ENCODE measurements at regions not wholly inside any gene's neighbourhood (a gene's known extent, or its start where the extent isn't known, plus 50 kb on each side); places are given as distances from the start of the nearest gene placed in this dataset.

DNA sequence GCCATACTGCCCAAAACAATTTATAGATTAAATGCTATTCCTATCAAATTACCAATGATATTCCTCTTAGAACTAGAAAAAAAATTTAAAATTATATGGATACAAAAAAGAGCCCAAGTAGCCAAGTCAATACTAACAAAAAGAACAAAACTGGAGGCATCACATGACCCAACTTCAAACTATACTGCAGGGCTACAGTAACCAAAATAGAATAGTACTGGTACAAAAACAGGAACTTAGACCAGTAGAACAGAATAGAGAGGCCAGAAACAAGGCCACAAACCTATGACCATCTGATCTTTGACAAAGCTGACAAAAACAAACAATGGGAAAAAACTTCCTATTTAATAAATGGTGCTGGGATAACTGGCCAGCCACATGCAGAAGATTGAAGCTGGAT lies 86.1 kb upstream of the KYNU start:
- no peak overlapping the region for H3K4me3 ChIP-seq (ENCODE audit: low read length)
- TF ChIP-seq, protein P1, sequence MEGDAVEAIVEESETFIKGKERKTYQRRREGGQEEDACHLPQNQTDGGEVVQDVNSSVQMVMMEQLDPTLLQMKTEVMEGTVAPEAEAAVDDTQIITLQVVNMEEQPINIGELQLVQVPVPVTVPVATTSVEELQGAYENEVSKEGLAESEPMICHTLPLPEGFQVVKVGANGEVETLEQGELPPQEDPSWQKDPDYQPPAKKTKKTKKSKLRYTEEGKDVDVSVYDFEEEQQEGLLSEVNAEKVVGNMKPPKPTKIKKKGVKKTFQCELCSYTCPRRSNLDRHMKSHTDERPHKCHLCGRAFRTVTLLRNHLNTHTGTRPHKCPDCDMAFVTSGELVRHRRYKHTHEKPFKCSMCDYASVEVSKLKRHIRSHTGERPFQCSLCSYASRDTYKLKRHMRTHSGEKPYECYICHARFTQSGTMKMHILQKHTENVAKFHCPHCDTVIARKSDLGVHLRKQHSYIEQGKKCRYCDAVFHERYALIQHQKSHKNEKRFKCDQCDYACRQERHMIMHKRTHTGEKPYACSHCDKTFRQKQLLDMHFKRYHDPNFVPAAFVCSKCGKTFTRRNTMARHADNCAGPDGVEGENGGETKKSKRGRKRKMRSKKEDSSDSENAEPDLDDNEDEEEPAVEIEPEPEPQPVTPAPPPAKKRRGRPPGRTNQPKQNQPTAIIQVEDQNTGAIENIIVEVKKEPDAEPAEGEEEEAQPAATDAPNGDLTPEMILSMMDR (IDR thresholded peaks at IDR 0.05; ENCODE audit: insufficient read depth, low read depth, low read length, missing control alignments), result no peak
- no peak for DNase-seq (ENCODE audit: low read depth)

DNA sequence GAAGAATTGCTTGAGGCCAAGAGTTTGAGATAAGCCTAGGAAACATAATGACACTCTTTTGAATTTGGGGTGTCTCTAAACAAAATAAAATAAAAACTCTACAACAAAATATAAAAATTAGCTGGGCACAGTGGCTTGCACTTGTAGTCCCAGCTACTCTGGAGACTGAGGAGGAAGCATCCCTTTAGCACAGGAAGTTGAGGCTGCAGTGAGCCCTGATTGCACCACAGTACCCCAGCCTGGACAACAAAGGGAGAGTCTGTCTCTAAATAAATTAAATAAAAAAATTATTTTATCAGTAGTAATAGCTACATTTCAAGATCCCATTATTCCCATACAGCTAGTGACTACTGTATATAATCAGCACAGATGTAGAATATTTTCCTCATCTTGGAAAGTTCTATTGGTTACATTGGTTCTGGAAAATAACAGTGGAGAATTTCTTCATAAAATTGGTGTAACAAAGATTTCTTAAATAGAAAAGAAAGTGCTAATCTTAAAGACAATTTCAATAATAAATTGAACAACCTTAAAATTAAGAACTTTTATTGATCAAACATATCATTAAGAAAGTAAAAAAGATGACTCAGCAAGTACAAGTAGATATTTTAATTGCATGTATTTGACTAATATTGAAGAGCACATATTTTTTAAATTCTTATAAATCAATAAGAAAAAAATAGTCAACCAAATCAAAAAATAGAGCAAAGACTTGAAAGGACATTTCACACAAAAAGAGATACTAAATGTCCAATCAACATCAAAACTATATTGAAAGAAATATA lies 90.4 kb upstream of the KYNU start:
- H3K4me3 ChIP-seq (ENCODE audit: low read length), result no peak overlapping the region
- TF ChIP-seq, protein P1 (IDR thresholded peaks at IDR 0.05; ENCODE audit: insufficient read depth, low read depth, low read length, missing control alignments), result no peak
- DNase-seq (ENCODE audit: low read depth), result no peak

DNA sequence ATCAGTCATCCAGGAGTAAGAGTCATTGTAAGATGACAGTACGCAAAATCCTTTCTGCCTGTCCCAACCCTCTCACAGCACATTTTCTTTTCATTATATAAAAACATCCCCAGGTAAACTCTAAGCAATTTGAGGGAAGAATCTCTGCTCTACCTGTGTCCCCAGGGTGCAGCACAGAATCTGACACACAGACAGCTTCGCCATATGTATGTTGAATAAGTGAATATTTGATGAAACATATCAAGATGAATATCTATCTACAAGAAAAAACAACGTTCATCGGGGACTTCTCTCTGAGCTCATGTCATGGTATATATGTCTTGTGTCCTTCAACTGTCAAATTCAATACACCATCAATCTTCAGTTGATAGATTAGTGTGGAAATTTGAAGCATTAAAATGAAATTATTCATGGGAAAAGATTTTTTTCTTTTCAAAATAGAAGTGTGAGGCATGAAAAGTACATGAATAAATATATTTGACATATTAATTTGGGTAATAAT lies 94.5 kb upstream of the KYNU start:
- no peak overlapping the region for H3K4me3 ChIP-seq (ENCODE audit: low read length)
- no peak for DNase-seq (ENCODE audit: low read depth)
- TF ChIP-seq, protein P1 (IDR thresholded peaks at IDR 0.05; ENCODE audit: insufficient read depth, low read depth, low read length, missing control alignments), result no peak

DNA sequence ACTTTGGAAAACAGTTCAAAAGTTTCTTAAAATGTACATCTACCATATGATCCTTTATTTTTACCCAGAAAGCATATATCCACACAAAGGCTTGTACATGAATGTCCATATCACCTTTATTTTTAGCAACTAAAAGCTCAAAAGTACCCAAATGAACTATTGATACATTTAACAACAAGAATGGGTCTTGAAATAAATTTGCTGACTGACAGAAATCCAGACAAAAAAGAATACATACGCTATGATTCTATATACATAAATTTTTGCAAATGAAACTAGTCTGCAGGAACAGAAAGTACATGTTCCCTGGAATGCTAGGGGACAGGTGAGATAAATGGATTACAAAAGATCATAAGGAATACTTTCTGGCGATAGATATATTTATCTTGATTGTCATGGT lies 96.3 kb upstream of the KYNU start:
- TF ChIP-seq, protein P1 (IDR thresholded peaks at IDR 0.05; ENCODE audit: insufficient read depth, low read depth, low read length, missing control alignments), result no peak
- no peak overlapping the region for H3K4me3 ChIP-seq (ENCODE audit: low read length)
- DNase-seq (ENCODE audit: low read depth), result no peak

DNA sequence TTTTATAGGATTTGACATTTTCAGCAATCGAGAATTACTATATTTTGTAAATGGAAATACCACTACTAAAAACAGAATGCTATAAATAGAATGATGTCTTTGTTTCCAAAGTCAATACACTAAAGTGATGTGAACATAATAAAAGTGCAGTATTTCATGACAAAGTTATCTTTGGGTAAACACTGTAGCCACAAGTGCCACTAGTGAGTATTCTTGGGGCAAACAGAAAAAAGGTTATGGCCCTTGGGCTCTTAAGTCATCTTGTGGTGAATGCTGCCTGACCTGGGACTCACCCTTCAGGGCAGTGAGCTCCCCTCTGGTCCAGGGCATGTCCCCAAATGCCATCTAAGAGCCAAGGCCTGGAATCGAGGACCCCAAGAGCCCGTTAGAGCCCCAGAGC lies 99.2 kb upstream of the KYNU start:
- TF ChIP-seq, protein P1 (IDR thresholded peaks at IDR 0.05; ENCODE audit: insufficient read depth, low read depth, low read length, missing control alignments), result no peak
- DNase-seq (ENCODE audit: low read depth), result no peak
- no peak overlapping the region for H3K4me3 ChIP-seq (ENCODE audit: low read length)

DNA sequence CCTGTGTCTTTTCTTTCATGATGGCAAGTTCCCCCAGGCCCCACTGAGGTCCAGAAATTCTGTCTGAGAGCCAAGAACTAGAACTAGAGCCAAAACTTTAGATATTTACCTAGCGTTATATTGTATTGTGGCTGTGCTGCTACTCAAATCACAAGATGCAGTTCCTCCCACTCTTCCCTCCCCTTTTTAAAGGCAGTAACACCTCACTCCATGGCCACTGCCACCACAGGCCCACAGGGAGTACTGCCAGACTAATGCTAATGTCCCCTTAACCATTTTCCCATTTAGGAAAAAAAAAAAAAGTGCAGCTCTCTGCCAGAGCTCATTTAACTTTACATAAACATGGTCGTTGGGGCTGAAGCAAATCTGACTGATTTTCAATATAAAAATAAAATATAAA lies 99.7 kb upstream of the KYNU start:
- DNase-seq (ENCODE audit: low read depth), result no peak
- H3K4me3 ChIP-seq (ENCODE audit: low read length), result no peak overlapping the region
- TF ChIP-seq, protein P1 (IDR thresholded peaks at IDR 0.05; ENCODE audit: insufficient read depth, low read depth, low read length, missing control alignments), result no peak

DNA sequence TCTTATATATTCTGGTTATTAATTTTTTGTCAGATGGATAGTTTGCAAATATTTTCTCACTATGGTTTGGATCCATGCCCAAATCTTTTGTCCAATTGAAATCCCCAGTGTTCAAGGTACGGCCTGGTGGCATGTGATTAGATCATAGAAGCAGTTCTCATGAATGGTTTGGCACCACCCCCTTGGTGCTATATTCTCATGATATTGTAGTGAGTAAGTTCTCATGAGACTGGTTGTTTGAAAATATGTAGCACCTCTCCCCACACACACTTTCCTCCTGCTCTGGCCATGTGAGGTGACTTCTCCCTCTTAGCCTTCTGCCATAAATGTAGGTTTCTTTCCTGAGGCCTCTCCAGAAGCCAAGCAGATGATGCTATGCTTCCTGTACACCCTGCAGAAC lies 107.7 kb upstream of the KYNU start:
- TF ChIP-seq, protein P1 (IDR thresholded peaks at IDR 0.05; ENCODE audit: insufficient read depth, low read depth, low read length, missing control alignments), result no peak
- DNase-seq (ENCODE audit: low read depth), result peak; percentile 38
- no peak overlapping the region for H3K4me3 ChIP-seq (ENCODE audit: low read length)

Measured in epithelial cell of esophagus (primary cell).